OCI-LY3 (cell line): ENCODE measurements at regions not wholly inside any gene's neighbourhood (a gene's known extent, or its start where the extent isn't known, plus 50 kb on each side); places are given as distances from the start of the nearest gene placed in this dataset.

ENCODE experiments used
- H2AFZ ChIP-seq: fragments of 200-600, 300-600 bp; shearing (Covaris generic); 2 replicates; pipeline ENCODE4 v1.6.0; 2014; ENCODE audit warnings: antibody characterized with exemption, low read depth, low read length
- H3K27ac ChIP-seq: fragments of 200-600, 300-600 bp; sonication (generic); 2 replicates; pipeline ENCODE4 v1.5.1; 2014; ENCODE audit warnings: mild to moderate bottlenecking, low read length, moderate library complexity, mixed read lengths
- H3K27me3 ChIP-seq: fragments of 200-600, 300-600 bp; sonication (generic); 2 replicates; pipeline ENCODE4 v1.6.1; 2014; ENCODE audit warnings: low read depth, low read length, mixed read lengths
- H3K36me3 ChIP-seq: fragments of 200-600, 300-600 bp; sonication (generic); replicated peaks from 2 replicates; pipeline ENCODE3; 2014; ENCODE audit warnings: low read depth, low read length, mixed read lengths
- H3K4me1 ChIP-seq: fragments of 300-600, 200-600 bp; sonication (generic); 2 replicates; pipeline ENCODE4 v1.6.1; 2014; ENCODE audit warnings: low read length, mixed read lengths
- H3K4me2 ChIP-seq: fragments of 200-600, 300-600 bp; sonication (generic); 2 replicates; pipeline ENCODE4 v1.6.1; 2014; ENCODE audit warnings: low read length, mixed read lengths
- H3K4me3 ChIP-seq: fragments of 300-600, 200-600 bp; sonication (generic); 2 replicates; pipeline ENCODE4 v1.5.1; 2014; ENCODE audit warnings: antibody characterized with exemption, mild to moderate bottlenecking, low read length, moderate library complexity
- H3K79me2 ChIP-seq: fragments of 300-600, 200-600 bp; shearing (Covaris generic); 2 replicates; pipeline ENCODE4 v1.6.1; 2014; ENCODE audit warnings: mild to moderate bottlenecking, low read length, mixed read lengths
- H3K9ac ChIP-seq: fragments of 300-600, 200-600 bp; shearing (Covaris generic); 2 replicates; pipeline ENCODE4 v1.6.0; 2014; ENCODE audit warnings: mild to moderate bottlenecking, low read length, moderate library complexity
- H3K9me3 ChIP-seq: fragments of 200-600, 300-600 bp; shearing (Covaris generic); 2 replicates; pipeline ENCODE4 v1.6.1; 2014; ENCODE audit warnings: low read length, mixed read lengths; ENCODE audit not compliant: insufficient read depth
- H4K20me1 ChIP-seq: fragments of 200-600, 300-600 bp; sonication (generic); 2 replicates; pipeline ENCODE4 v1.6.1; 2016; ENCODE audit warnings: low read length, mixed read lengths; ENCODE audit not compliant: insufficient read depth
- CTCF ChIP-seq: fragments of 200-600, 300-600 bp; sonication (generic); IDR thresholded peaks from 2 replicates; pipeline ENCODE4 v1.5.1; 2014; ENCODE audit warnings: antibody characterized with exemption, low read length, low read depth
- EZH2phosphoT487 ChIP-seq: fragments of 200-600 bp; shearing (Covaris generic); IDR thresholded peaks from 2 replicates; pipeline ENCODE4 v1.6.1; 2018; ENCODE audit warnings: antibody characterized with exemption, mixed run types, low read depth

GRCh38 chr7:26434974-26435373 lies 143.3 kb downstream of the SNX10 start:
- H3K4me3 ChIP-seq = no peak overlapping the region
- H3K27ac ChIP-seq = no peak overlapping the region
- no peak for TF ChIP-seq CTCF
- TF ChIP-seq EZH2phosphoT487 = no peak
- H3K9me3 ChIP-seq = no peaks in the 10 kb centered on the region
- no peaks in the 10 kb centered on the region for H4K20me1 ChIP-seq
- H2AFZ ChIP-seq = no peak overlapping the region
- H3K9ac ChIP-seq = no peak overlapping the region
- H3K36me3 ChIP-seq = no peaks in the 10 kb centered on the region
- no peaks in the 10 kb centered on the region for H3K79me2 ChIP-seq
- no peaks in the 10 kb centered on the region for H3K27me3 ChIP-seq
- H3K4me2 ChIP-seq = no peak overlapping the region
- no peaks in the 10 kb centered on the region for H3K4me1 ChIP-seq

GRCh38 chr7:26437003-26437532 lies 145.4 kb downstream of the SNX10 start:
- no peak for TF ChIP-seq CTCF
- no peak for TF ChIP-seq EZH2phosphoT487
- Histone ChIP-seq H3K79me2 (no peaks in the 10 kb centered on the region), H2AFZ (no peak overlapping the region), H3K27ac (no peak overlapping the region), H3K4me1 (no peaks in the 10 kb centered on the region), H3K9ac (no peak overlapping the region), H3K27me3 (no peaks in the 10 kb centered on the region), H3K4me3 (no peak overlapping the region), H3K36me3 (no peaks in the 10 kb centered on the region), H3K9me3 (no peaks in the 10 kb centered on the region), H3K4me2 (no peak overlapping the region), H4K20me1 (no peaks in the 10 kb centered on the region)

GRCh38 chr7:26438078-26438477 lies 146.4 kb downstream of the SNX10 start:
- TF ChIP-seq EZH2phosphoT487 (no peak), CTCF (no peak)
- Histone ChIP-seq H3K4me1 (no peaks in the 10 kb centered on the region), H3K36me3 (no peaks in the 10 kb centered on the region), H3K9me3 (no peaks in the 10 kb centered on the region), H3K27ac (no peak overlapping the region), H3K79me2 (no peaks in the 10 kb centered on the region), H3K4me3 (no peak overlapping the region), H4K20me1 (no peaks in the 10 kb centered on the region), H2AFZ (no peak overlapping the region), H3K27me3 (no peaks in the 10 kb centered on the region), H3K9ac (no peak overlapping the region), H3K4me2 (no peak overlapping the region)

- Histone ChIP-seq H2AFZ (no peak overlapping the region), H3K4me3 (no peak overlapping the region), H3K36me3 (no peaks in the 10 kb centered on the region), H3K4me1 (peaks cover 3% of the 10 kb centered on the region), H3K9me3 (no peaks in the 10 kb centered on the region), H3K79me2 (no peaks in the 10 kb centered on the region), H3K27me3 (no peaks in the 10 kb centered on the region), H3K9ac (no peak overlapping the region), H3K27ac (no peak overlapping the region), H4K20me1 (no peaks in the 10 kb centered on the region), H3K4me2 (no peak overlapping the region)
- no peak for TF ChIP-seq EZH2phosphoT487
- no peak for TF ChIP-seq CTCF
Observed at GRCh38 chr7:26439521-26440232, 148.0 kb downstream of the SNX10 start.
